MM.1S (cell line): ENCODE measurements at regions not wholly inside any gene's neighbourhood (a gene's known extent, or its start where the extent isn't known, plus 50 kb on each side); places are given as distances from the start of the nearest gene placed in this dataset.

Source experiments
- DNase-seq: peaks from one replicate; pipeline ENCODE4 v3.0.0-alpha.2; 2015
- H2AFZ ChIP-seq: fragments of 300-600 bp; sonication (generic); 2 replicates; pipeline ENCODE4 v1.6.0; 2016; ENCODE audit warnings: antibody characterized with exemption, low read length
- H3F3A ChIP-seq: fragments of 300-600 bp; sonication (generic); 2 replicates; pipeline ENCODE4 v1.6.1; 2016; ENCODE audit warnings: mild to moderate bottlenecking, antibody characterized with exemption, low read length, moderate library complexity, mixed read lengths; ENCODE audit not compliant: insufficient read depth
- H3K27ac ChIP-seq: fragments of 300-600 bp; sonication (generic); 2 replicates; pipeline ENCODE4 v1.5.1; 2016; ENCODE audit warnings: mild to moderate bottlenecking, low read length
- H3K27me3 ChIP-seq: fragments of 300-600 bp; sonication (generic); replicated peaks from 2 replicates; pipeline ENCODE4 v1.6.0; 2016; ENCODE audit warnings: low read length; ENCODE audit not compliant: insufficient read depth
- H3K36me3 ChIP-seq: fragments of 300-600 bp; sonication (generic); replicated peaks from 2 replicates; pipeline ENCODE4 v1.6.1; 2016; ENCODE audit warnings: mild to moderate bottlenecking, low read length, mixed read lengths; ENCODE audit not compliant: insufficient read depth
- H3K4me1 ChIP-seq: fragments of 300-600 bp; sonication (generic); 2 replicates; pipeline ENCODE4 v1.6.1; 2016; ENCODE audit warnings: low read length, mixed read lengths
- H3K4me2 ChIP-seq: fragments of 300-600 bp; sonication (generic); 2 replicates; pipeline ENCODE4 v1.6.0; 2016; ENCODE audit warnings: low read depth, low read length
- H3K4me3 ChIP-seq: fragments of 300-600 bp; sonication (generic); 2 replicates; pipeline ENCODE4 v1.5.1; 2016; ENCODE audit warnings: low read length, mixed read lengths
- H3K79me2 ChIP-seq: fragments of 300-600 bp; sonication (generic); 2 replicates; pipeline ENCODE4 v1.6.1; 2016; ENCODE audit warnings: mixed run types, low read length, mixed read lengths
- H3K9ac ChIP-seq: fragments of 300-600 bp; sonication (generic); 2 replicates; pipeline ENCODE4 v1.6.1; 2016; ENCODE audit warnings: low read length, mixed read lengths
- H3K9me2 ChIP-seq: fragments of 300-600 bp; sonication (generic); replicated peaks from 2 replicates; pipeline ENCODE4 v1.6.1; 2016; ENCODE audit warnings: mild to moderate bottlenecking, low read length, mixed read lengths; ENCODE audit not compliant: insufficient read depth
- H3K9me3 ChIP-seq: fragments of 300-600 bp; sonication (generic); replicated peaks from 2 replicates; pipeline ENCODE4 v1.6.1; 2016; ENCODE audit warnings: mild to moderate bottlenecking, low read length, mixed read lengths; ENCODE audit not compliant: insufficient read depth
- H4K20me1 ChIP-seq: fragments of 300-600 bp; sonication (generic); 2 replicates; pipeline ENCODE4 v1.6.1; 2016; ENCODE audit warnings: mild to moderate bottlenecking, low read length, moderate library complexity, mixed read lengths; ENCODE audit not compliant: insufficient read depth
- CTCF ChIP-seq: fragments of 300-600 bp; sonication (generic); IDR thresholded peaks from 2 replicates; pipeline ENCODE4 v1.5.1; 2016; ENCODE audit warnings: antibody characterized with exemption, low read length, mixed read lengths
- EZH2 ChIP-seq: fragments of 300-600 bp; sonication (generic); optimal IDR thresholded peaks from 2 replicates; pipeline ENCODE3; 2017; ENCODE audit warnings: low read depth, mild to moderate bottlenecking, antibody characterized with exemption, low read length, mixed read lengths
- EZH2phosphoT487 ChIP-seq: fragments of 300-600 bp; sonication (generic); IDR thresholded peaks from 2 replicates; pipeline ENCODE4 v1.6.1; 2018; ENCODE audit warnings: antibody characterized with exemption, low read length

- H3K9me3 ChIP-seq, result no peaks in the 10 kb centered on the region
- no peak for DNase-seq
- no peak overlapping the region for H2AFZ ChIP-seq
- no peak overlapping the region for H3K27ac ChIP-seq
- no peak overlapping the region for H3K9ac ChIP-seq
- no peak overlapping the region for H3K4me2 ChIP-seq
- no peaks in the 10 kb centered on the region for H3F3A ChIP-seq
- H3K9me2 ChIP-seq, result no peaks in the 10 kb centered on the region
- H4K20me1 ChIP-seq, result no peaks in the 10 kb centered on the region
- H3K79me2 ChIP-seq, result no peaks in the 10 kb centered on the region
- H3K4me3 ChIP-seq, result no peak overlapping the region
- no peak for TF ChIP-seq EZH2phosphoT487
- TF ChIP-seq EZH2, result no peak
- TF ChIP-seq CTCF, result no peak
- no peaks in the 10 kb centered on the region for H3K4me1 ChIP-seq
- H3K27me3 ChIP-seq, result no peaks in the 10 kb centered on the region
- H3K36me3 ChIP-seq, result no peaks in the 10 kb centered on the region
These were observed 614.8 kb upstream of the DIPK2B start for GRCh38 chrX:45815441-45815840.

- no peak overlapping the region for H3K9ac ChIP-seq
- H3F3A ChIP-seq, result no peaks in the 10 kb centered on the region
- no peak overlapping the region for H3K4me2 ChIP-seq
- H3K27ac ChIP-seq, result no peak overlapping the region
- H3K4me1 ChIP-seq, result no peaks in the 10 kb centered on the region
- H3K36me3 ChIP-seq, result no peaks in the 10 kb centered on the region
- no peak overlapping the region for H3K4me3 ChIP-seq
- H2AFZ ChIP-seq, result no peak overlapping the region
- no peaks in the 10 kb centered on the region for H4K20me1 ChIP-seq
- H3K9me2 ChIP-seq, result no peaks in the 10 kb centered on the region
- H3K79me2 ChIP-seq, result no peaks in the 10 kb centered on the region
- DNase-seq, result no peak
- H3K9me3 ChIP-seq, result no peaks in the 10 kb centered on the region
- no peaks in the 10 kb centered on the region for H3K27me3 ChIP-seq
- TF ChIP-seq EZH2phosphoT487 (no peak), EZH2 (no peak), CTCF (no peak)
These were observed 610.6 kb upstream of the DIPK2B start for GRCh38 chrX:45811326-45811725.

- no peaks in the 10 kb centered on the region for H3F3A ChIP-seq
- H3K9me3 ChIP-seq, result no peaks in the 10 kb centered on the region
- no peak overlapping the region for H3K27ac ChIP-seq
- DNase-seq, result no peak
- no peak overlapping the region for H3K4me2 ChIP-seq
- H3K79me2 ChIP-seq, result 0 out of 2 replicates have a peak, but pooled peaks cover 4% of the 10 kb centered on the region
- no peaks in the 10 kb centered on the region for H3K4me1 ChIP-seq
- no peak overlapping the region for H2AFZ ChIP-seq
- H3K9me2 ChIP-seq, result no peaks in the 10 kb centered on the region
- H3K27me3 ChIP-seq, result no peaks in the 10 kb centered on the region
- no peak for TF ChIP-seq EZH2
- no peak overlapping the region for H3K4me3 ChIP-seq
- H4K20me1 ChIP-seq, result no peaks in the 10 kb centered on the region
- no peaks in the 10 kb centered on the region for H3K36me3 ChIP-seq
- no peak overlapping the region for H3K9ac ChIP-seq
These were observed 607.1 kb upstream of the DIPK2B start for GRCh38 chrX:45807572-45808425.
